ENCODE measurements at regions not wholly inside any gene's neighbourhood (a gene's known extent, or its start where the extent isn't known, plus 50 kb on each side); places are given as distances from the start of the nearest gene placed in this dataset.

DNA sequence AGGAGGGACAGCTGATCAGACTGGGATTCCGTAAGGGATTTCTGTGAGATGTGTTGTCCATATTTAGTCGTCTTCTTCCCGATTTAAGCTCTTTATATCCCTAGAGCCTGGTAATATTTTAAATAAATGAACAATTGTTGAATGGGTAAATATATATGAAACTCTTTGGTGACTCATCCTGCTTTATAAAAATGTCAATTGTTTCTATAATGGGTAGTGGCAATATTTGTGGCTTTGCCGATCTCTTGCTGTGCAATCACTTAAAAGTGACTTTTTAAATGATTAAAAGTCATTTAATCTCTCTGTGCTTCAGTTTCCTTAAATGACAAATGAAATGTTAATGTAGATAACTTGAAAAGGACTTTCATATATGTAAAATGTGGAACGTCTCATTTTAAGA lies 339.2 kb downstream of the RNF144A start:
- Histone ChIP-seq H3K27me3 (no peaks in the 10 kb centered on the region), H3K36me3 (no peaks in the 10 kb centered on the region), H3K4me3 (no peak overlapping the region), H3K9me3 (no peaks in the 10 kb centered on the region), H3K4me1 (no peaks in the 10 kb centered on the region), H3K27ac (no peak overlapping the region)
- no peak for DNase-seq
- intact Hi-C loops (cut with DNase I), result no loop called here
- TF ChIP-seq POLR2AphosphoS5 (IDR thresholded peaks at IDR 0.05) (no peak), EP300 (IDR thresholded peaks at IDR 0.05) (no peak), POLR2A (IDR thresholded peaks at IDR 0.05) (no peak)
- TF ChIP-seq, protein P1, sequence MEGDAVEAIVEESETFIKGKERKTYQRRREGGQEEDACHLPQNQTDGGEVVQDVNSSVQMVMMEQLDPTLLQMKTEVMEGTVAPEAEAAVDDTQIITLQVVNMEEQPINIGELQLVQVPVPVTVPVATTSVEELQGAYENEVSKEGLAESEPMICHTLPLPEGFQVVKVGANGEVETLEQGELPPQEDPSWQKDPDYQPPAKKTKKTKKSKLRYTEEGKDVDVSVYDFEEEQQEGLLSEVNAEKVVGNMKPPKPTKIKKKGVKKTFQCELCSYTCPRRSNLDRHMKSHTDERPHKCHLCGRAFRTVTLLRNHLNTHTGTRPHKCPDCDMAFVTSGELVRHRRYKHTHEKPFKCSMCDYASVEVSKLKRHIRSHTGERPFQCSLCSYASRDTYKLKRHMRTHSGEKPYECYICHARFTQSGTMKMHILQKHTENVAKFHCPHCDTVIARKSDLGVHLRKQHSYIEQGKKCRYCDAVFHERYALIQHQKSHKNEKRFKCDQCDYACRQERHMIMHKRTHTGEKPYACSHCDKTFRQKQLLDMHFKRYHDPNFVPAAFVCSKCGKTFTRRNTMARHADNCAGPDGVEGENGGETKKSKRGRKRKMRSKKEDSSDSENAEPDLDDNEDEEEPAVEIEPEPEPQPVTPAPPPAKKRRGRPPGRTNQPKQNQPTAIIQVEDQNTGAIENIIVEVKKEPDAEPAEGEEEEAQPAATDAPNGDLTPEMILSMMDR (IDR thresholded peaks at IDR 0.05), result no peak
- WGBS, 2 donors, result 77 to 82% methylated on average over 5 of the region's 5 CpGs

DNA sequence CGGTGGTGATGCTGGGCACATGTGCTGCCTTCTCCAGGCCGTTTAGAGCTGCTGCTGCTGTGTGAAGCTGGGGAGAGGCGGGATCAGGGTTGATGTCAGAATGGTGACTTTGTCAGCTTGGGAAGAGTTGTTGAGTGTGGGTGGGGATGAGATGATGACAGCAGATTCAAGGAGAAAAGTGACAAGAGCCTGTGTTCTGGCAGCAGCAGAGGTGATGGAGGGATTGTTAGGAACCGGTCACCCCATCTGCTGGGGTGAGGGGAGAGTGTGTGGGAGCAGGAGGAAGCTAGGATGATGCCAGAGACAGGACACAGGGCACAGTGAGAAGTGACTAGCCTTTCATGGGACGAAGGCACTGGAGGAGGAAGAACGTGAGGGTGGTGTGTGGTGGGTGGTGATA lies 345.5 kb downstream of the RNF144A start:
- intact Hi-C loops (cut with DNase I), result no loop called here
- H3K36me3 ChIP-seq, result no peaks in the 10 kb centered on the region
- no peak overlapping the region for H3K27ac ChIP-seq
- WGBS, 2 donors, result 53 to 64% methylated on average over 6 of the region's 6 CpGs
- H3K4me1 ChIP-seq, result no peaks in the 10 kb centered on the region
- TF ChIP-seq EP300 (IDR thresholded peaks at IDR 0.05), result no peak
- TF ChIP-seq POLR2AphosphoS5 (IDR thresholded peaks at IDR 0.05), result no peak
- no peak for TF ChIP-seq POLR2A (IDR thresholded peaks at IDR 0.05)
- TF ChIP-seq, protein P1 (IDR thresholded peaks at IDR 0.05), result no peak
- H3K4me3 ChIP-seq, result no peak overlapping the region
- peaks cover 0 to 1% (median 0%) of the 10 kb centered on the region in 3 donors for H3K27me3 ChIP-seq
- no peaks in the 10 kb centered on the region for H3K9me3 ChIP-seq
- no peak for DNase-seq

DNA sequence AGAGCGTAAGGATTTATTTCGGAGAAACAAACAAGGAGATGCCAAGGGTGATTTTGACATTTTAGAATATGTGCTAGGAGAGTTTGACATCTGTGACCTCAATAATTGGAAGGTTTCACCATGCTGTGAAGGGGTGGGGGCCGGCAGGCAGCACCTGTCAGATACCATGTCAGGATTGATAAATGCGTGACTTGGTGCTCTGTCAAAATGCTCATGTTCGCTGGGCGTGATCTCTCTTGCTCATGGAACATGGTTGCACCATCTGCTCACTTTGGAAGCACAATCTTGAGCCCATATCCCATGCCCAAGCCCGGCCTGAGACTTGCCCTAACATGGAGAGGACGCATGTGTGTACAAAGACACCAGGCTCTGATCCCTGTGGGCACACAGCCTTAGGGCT lies 347.6 kb downstream of the RNF144A start:
- Histone ChIP-seq H3K27ac (no peak overlapping the region), H3K4me1 (no peaks in the 10 kb centered on the region), H3K4me3 (no peak overlapping the region), H3K9me3 (no peaks in the 10 kb centered on the region), H3K27me3 (peaks cover 0 to 9% (median 0%) of the 10 kb centered on the region in 3 donors), H3K36me3 (no peaks in the 10 kb centered on the region)
- TF ChIP-seq, protein P1 (IDR thresholded peaks at IDR 0.05), result no peak
- intact Hi-C loops (cut with DNase I), result no loop called here
- DNase-seq, result no peak
- WGBS, 2 donors, result 88 to 93% methylated on average over 8 of the region's 8 CpGs

DNA sequence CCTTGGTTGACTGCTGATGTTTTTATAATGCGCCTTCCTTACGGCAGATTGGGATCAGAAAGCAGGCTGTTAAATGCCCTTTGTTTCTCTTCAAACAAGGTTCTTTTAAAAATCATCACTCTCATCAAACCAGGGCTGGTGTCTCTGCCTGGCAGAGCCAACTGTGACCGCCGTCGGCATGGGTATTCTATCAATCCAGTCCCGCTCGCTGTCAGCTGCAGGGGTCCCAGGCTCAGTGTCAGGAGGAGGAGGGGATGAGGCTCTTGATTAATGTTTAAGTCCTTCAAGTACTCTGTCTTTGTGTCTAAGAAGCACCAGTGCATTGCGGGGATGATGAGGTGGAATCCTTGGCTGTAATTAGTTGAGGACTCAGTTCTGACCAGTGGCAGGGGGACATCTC lies 348.1 kb downstream of the RNF144A start:
- Histone ChIP-seq H3K4me3 (no peak overlapping the region), H3K27me3 (peaks cover 0 to 9% (median 0%) of the 10 kb centered on the region in 3 donors), H3K4me1 (no peaks in the 10 kb centered on the region), H3K36me3 (no peaks in the 10 kb centered on the region), H3K27ac (no peak overlapping the region), H3K9me3 (no peaks in the 10 kb centered on the region)
- no peak for DNase-seq
- TF ChIP-seq, protein P1 (IDR thresholded peaks at IDR 0.05), result no peak
- TF ChIP-seq POLR2A (IDR thresholded peaks at IDR 0.05) (no peak), EP300 (IDR thresholded peaks at IDR 0.05) (no peak), POLR2AphosphoS5 (IDR thresholded peaks at IDR 0.05) (no peak)
- 86 to 87% methylated on average over 8 of the region's 8 CpGs for WGBS, 2 donors
- intact Hi-C loops (cut with DNase I), result no loop called here

DNA sequence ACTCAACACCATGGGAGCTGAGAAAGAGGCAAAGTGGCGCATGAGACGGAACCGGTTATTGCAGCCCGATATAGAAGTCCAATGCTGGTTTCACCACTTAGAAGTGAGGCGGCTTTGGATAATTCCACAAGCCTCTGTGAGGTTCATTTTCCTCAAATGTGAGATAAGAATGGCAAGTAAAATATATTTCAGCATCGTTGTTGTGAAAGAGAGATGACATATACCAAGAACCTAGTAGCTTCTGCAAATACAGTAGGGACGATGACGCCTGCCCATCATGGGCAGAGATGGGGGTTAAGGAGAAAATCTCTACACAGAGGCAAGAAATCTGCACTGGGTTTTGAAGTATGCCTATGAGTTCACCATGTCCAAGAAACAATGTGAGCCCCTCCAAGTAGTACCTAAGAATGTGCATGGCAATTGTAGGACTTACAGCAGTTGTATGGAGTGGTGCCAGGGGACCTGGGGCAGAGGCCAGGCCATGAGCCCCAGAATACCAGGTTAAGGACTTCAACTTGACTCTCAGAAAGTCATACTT lies 352.0 kb downstream of the RNF144A start:
- 96% methylated on average over 8 of the region's 8 CpGs for WGBS, 2 donors

More for the DNA sequence above, 352.0 kb downstream of the RNF144A start:
- intact Hi-C loops (cut with DNase I), result no loop called here
- DNase-seq, result no peak
- TF ChIP-seq, protein P1 (IDR thresholded peaks at IDR 0.05), result no peak
- TF ChIP-seq EP300 (IDR thresholded peaks at IDR 0.05), result no peak
- no peak for TF ChIP-seq POLR2A (IDR thresholded peaks at IDR 0.05)
- TF ChIP-seq POLR2AphosphoS5 (IDR thresholded peaks at IDR 0.05), result no peak
- Histone ChIP-seq H3K27ac (no peak overlapping the region), H3K4me3 (no peak overlapping the region), H3K27me3 (peaks cover 0 to 9% (median 0%) of the 10 kb centered on the region in 3 donors), H3K36me3 (no peaks in the 10 kb centered on the region), H3K4me1 (no peaks in the 10 kb centered on the region), H3K9me3 (no peaks in the 10 kb centered on the region)
